ENCODE measurements at regions not wholly inside any gene's neighbourhood (a gene's known extent, or its start where the extent isn't known, plus 50 kb on each side); places are given as distances from the start of the nearest gene placed in this dataset.

DNA sequence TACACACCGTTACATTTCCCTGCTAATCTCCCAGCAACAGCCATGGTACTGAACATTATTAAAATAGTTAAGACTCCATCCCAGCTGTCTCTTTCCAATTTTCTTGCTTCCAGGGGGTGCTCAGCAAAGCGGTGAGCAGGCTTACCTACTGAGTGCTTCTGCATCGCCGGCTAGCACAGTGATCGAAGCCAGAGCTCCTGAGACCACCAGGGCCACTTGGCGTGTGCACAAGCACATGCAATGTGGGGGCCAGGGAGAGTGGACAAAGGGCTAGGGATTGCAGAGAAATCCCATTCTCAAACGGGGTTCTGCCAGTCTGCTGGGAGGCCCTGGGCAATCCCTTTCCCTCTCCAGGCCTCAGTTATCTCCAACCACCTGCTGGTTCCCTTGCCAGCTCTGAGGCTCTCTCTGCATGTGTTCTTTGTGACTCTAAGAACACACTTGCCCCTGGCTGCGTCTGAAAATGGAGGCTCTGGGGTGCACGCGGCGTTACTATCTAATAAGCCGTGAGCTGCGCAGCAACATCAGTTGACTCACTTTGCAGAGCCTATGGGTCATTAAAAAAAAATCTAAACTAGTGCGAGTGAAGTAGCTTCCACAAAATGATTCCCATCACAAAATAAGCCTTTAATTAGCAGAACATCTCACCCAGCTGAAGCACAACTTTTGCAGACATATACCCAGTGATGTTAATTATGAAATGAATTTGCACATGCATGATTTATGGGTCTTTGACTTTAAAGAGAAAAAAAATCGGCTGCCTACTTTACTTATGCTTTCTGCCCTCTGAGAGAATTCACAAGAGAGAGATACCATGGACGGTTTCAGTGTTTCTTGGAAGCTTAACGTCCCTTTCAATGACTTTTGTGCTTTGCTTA, 271.5 kb downstream of the TLE3 start:
- no peak for DNase-seq

DNA sequence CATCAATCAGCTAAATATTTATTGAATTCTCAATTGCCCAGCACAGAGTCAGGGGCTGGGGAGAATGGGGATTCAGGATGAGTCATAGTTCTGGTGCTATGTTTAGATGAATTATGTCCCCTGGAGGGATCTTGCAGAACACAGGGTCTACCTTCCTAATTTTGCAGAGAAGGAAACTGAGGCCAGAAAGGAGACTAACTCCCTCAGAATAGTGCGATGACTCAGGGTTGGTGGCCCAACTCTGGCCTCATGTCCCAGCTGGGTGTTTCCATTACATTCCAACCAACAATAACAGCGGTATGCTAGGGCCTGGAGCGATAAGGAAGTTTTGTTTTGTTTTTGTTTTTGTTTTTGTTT, 270.9 kb downstream of the TLE3 start:
- no peak for DNase-seq

DNA sequence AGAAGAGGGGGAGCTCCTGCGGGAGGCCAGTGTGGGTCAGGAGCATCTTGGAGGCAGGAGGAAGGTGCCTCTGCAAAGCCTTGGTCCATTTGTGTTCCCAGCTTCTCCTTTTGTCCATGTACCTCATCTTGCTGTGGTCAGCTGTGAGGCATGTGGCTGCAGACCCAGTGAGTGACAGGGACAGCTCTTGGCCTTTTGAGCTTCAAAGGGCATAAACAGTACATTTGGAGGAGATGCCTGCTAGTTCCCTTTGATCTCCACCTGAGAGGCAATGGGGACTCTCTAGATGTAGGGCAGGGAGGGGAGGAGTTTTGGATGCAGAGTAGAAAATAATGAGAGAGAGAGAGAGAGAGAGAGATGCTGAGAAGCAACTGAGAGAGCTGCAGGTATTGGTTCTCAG, 270.0 kb downstream of the TLE3 start:
- DNase-seq = no peak

DNA sequence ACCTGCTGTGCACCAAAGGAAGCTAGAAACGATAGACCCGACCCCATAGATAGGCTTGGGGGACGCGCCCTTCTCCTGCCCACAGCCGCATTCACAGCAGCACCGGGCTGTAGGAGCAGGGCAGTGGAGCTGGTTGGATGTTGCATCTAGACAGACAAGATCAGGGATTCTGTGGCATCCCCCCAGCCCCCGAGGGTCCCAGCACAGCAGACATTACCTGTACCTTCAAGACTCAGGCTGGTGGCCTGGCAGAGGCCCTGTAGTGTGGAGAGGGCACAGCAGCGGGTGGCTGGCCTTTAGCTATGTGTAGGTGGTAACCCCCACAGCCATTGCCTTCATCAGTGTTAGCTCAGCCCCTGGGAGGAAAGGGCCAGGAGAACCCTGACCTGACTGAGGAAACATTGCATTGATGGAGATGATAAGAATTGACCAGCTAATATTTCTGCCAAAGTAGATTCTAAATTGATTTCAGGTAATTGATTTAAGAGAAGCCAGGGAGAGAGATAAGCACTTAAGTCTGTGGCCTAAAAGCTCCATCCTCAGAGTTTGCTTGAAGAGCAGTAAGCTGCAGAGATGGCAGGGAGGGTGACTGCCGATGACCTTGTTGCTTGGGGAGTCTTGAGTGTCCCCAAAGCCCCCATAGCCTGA, 269.4 kb downstream of the TLE3 start:
- DNase-seq = no peak

DNA sequence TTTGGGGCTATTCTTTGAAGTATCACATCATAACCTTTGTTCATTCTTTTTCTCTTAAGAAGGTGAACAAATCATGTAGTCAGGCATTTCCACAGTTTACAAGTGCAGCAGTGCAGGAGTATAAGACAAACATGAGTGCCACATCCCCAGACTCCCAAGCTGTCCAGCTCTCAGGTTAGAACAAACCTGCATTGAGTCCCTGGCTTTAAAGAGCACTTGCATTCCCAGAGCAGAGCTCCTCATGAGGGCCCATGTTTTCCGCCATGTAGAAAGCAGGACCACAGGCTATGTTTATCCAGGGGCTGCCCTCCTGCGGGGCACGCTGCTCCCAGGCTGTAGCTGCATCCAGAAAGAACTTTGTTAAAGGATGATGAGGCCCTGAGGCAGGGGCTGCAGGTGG, 267.7 kb downstream of the TLE3 start:
- no peak for DNase-seq

DNA sequence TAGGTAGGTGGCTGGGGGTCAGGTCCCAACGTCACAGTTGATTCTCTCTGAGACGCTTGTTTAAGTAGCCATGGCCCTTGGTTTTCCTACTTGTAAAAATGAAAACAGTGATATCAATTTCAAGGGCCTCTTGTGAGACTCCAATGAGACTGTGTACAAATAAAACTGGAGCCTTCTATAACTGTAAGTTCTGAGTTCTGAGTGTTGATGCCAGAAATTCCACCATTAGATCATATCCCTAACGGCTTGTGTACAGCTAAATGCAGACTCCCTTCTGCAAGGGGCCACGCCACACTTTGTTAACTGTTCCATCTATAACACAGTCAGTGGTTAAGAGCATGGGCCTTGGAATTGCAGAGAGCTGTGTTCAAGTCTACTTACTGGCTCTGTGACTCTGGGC, 267.3 kb downstream of the TLE3 start:
- DNase-seq = no peak

DNA sequence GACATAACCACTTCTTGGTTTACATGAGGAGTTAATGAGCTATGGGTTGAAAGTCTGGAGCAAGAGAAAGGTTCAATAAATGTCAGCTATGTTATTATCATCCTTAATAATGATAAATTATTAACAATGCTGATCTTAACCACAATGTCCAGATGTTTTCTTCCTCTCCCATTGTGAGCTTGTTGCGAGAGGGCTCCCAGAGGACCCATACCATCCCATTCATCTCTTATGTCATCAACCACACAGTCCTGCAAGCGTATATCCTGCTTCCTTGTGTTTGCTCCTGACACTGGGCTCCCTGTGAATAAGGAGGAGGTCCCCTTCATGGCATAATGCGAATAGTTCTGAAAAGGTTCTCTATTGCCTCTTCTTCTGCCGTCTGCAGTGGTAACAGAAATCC, 266.8 kb downstream of the TLE3 start:
- no peak for DNase-seq

DNA sequence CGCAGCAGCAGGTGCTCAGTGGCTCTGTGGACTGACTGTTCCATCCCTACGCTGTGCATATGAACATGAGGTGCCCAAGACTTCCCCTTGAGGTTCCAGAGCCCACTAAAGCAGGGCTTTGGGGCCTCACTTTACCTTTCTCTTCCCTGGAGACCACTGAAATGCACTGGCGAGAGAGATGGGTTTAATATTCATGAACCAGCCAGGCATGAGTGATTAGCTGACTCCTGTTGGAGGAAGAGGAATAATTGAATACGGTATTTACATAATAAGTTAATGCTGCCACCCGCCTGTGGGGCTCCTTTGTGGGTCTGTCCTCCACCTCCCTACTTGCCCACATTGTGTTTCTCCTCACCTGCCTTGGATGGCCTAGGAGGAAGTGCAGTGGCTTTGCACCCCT, 263.4 kb downstream of the TLE3 start:
- DNase-seq = no peak

DNA sequence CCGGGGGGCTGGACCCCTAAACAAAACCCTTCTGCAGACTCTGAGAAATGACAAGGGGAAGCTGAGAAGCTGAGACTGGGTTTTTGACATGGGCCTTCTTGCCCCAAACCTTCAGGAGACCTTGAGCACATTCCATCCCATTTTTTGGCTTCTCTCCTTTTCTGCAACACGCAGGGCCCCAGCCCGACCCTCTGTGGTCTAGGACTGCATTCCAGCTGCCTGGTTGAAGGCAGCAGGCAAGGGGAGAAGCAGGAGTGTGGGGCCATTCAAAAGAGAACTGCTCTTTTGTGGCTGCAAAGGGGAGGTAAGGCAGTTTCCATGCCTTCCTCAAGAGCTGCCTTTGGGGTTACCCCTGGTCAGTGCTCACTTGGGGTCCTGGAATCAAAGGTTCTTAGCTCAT, 263.0 kb downstream of the TLE3 start:
- DNase-seq = no peak

DNA sequence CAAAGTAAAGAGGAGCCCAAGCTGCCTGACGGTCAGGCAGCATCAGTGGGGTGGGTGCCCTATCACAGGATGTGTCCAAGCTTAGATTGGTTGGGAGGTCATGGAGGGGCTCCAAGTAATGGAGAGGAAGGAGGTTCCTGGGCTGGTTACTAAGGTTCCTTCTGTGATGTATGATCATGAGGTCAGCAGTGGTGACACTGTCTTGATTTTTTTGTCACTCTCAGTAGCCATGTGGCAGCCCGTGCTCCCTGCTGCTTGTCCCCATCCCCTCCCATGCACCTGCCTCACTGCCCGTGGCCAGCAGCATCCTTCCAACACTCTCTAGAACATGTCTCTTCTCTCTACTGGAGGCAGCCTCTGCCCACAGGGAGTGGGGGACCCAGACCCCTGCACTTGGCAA, 261.7 kb downstream of the TLE3 start:
- no peak for DNase-seq

DNA sequence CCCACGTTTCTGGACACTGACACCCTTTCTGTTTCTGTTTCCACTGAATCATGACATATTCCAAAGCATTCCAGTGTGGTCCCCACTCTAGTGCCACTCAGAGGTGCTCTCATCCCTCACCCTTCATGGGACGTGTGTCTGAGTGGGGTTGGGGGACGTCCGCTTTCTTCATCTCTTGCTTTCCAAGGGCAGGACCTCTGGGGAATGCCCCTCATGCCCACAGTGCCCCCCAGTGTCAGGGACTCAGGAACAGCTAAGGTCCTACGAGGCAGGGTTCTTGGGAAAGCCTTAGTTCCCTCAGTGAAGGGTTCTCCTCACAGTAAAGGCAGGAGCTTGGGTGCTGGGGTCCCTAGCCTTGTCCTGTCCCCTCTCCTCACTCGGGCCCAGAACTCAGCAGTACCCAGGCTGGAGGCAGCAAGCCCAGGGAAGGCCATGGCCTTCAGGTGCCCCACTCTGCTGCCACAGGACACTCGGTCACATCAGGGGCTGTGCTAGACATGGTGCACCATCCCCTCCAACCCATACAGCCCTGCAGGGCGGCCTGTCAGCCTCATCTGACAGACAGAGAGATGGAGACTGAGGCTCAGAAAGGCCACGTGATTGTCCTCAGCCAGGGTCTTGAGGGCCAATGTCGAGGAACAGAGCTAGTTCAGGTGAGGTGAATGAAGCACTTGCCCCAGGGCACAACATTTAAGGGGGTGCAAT, 261.0 kb downstream of the TLE3 start:
- no peak for DNase-seq

DNA sequence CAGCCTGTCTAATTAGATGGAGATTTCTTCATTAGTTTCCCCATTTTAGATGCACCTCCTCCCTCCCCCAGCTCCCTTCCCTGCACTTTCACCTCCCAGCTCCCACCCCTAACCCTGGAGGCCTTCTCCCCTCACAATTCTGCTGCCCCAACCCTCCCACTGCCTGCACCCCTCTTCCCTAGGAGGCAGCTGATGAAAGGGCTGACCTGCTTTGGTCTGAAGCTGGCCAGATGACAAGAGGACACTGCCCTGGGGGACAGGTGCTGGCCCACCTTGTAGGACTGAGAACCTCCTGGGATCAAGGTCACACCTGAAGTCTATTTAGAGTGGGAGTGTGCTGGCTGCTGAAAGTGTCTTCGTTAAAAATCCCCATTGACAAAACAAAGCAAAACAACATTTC, 259.4 kb downstream of the TLE3 start:
- DNase-seq = no peak

DNA sequence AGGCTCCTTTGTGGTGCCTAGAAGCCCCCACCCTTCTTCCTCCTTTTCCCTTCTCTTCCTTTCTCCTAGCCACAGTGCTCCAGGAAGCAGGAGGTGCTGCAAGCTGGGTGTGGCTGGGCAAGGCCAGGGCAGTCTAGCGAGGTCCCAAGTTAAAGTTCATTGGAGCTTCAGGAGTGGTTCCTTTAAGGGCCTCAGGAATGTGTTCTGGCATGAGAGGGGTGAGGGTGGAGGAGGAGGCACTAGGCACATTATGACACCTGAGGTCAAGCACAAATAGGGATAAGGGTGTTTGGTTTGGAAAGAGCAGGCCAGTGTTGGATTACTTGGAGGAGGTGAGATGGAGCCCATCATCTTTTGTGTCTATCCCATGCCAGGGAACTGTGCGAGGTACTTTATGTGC, 258.7 kb downstream of the TLE3 start:
- DNase-seq = no peak

DNA sequence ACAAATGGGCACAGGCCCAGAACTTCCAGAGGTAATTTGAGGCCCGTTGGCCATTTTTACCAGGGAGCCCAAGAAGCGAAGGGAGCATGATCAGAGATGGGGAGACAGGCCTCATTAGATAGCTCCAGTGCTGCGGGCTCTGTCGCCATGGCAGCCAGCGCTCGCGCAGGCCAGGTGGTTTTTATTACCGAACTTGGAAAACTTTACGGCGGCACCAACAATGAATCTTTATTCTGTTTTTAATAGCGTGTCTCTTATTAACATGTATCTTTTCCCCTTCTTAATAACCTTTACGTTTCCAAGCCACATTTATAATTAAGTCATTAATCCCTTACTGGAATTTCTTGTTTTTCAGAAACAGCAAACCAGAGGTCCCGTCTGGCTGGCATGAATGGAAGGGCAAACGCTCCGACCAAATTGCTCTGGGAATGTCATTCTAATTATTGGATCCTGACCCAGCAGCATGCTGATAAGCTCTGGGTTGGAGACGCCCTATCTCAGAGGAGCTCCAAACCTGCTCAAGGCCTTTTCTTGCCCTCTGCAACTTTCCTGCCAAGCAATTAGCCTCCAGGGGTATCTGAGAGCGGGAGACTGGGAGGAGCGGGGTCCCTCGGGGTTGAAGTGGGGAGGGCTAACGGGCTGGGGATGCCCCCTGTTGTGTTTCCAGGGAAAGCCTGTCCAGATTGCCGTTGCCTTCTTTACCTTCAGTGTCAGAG, 256.4 kb downstream of the TLE3 start:
- DNase-seq = no peak

DNA sequence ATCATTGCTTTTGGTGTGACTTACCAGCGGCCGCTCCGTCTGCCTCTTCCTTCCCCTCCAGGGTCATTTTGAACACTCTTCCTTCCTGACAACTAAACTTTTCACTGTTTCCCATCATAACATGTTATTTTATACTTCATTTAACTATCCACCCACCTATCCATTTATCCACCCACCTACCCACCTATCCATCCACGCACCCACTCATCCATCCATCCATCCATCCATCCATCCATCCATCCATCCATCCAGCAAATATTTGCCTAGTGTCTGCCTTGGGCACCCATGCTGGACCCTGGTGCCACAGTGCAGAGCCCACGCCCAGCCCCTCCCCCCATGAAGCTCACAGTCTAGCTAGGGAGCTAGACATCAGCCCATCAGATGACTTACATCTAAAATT, 254.9 kb downstream of the TLE3 start:
- no peak for DNase-seq

DNA sequence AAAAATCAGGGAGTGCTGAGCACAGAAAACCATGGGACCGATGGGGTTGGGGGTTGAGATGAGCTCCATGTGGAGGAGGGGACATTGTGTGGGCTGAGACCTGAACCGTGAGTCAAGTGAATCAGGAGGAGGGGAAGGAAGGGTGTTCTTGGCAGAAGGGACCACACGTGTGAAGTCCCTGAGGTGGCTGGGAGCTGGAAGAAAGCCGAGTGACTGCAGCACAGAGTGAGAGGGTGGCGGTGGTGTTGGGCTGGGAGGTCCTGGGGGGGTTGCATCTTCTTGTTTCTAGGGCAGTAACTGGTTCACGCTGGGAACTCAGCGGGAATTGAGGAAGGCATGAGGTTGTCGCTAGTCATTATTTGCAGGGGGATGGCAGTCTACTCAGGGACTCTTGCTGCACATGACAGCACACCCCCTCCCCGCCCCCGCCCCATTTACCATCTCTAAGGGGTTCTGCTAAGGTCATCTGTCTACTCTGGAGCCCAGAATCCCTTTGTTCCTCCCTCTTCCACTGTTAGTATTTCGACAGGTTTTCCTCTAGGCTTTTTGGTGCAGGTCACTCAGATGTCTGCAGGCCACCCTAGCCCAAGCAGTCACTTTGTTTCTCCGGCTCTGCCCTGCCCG, 254.3 kb downstream of the TLE3 start:
- no peak for DNase-seq

DNA sequence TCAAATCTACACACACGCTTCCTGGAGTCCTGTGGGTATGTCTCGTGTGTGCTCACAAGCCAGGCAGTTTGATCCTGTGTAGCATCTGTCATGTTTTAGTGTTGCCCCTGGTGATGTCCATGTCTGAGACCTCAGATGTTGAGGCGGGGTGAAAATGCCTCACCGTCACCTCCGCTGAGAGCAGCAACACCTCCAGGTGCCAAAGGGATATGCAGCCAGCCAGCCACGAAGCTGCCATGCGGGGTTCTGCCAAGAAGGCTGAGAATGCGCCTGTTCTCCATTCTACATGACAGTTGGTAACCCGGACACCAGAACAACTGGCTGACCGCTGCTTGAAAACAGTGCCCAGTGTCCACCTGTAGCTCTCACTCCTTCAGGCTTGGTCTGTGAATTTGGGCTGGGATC, 253.8 kb downstream of the TLE3 start:
- no peak for DNase-seq

DNA sequence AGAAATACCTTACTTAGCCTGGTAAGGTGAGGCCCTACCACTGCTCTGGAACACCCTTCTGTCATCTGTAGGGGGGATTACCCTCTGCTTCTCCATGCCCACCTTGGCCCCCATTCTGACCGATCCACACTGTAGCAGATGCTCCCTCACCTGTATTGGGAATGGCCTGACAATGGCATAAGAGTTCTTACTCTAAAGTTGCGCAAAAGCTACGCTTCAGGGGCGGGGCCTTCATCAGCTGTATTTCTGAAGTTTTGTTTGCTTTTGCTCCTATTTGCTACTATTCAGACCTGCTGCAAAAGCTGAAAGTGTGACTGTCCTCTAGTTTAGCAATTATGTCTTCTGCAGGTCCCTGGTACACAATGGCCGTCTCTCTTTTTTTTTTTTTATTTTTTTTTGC, 252.6 kb downstream of the TLE3 start:
- DNase-seq = no peak

DNA sequence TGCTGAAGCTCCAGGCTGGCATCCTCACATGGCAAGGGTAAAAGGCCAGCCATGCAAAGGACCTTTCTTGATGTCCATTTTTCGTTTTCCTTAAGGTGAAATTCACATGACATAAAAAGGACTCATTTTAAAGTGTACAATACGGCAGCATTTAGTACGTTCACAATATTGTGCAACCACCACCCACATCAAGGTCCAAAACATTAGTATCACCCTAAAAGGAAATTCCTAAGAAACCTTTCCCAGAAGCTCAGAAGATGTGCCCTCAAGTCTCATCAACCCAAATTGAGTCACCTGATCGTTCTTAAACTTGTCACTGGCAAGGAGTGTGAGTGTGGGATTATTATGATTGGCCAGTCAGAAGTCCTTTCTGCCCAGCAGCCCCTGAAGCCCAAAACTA, 250.1 kb downstream of the TLE3 start:
- DNase-seq = no peak

DNA sequence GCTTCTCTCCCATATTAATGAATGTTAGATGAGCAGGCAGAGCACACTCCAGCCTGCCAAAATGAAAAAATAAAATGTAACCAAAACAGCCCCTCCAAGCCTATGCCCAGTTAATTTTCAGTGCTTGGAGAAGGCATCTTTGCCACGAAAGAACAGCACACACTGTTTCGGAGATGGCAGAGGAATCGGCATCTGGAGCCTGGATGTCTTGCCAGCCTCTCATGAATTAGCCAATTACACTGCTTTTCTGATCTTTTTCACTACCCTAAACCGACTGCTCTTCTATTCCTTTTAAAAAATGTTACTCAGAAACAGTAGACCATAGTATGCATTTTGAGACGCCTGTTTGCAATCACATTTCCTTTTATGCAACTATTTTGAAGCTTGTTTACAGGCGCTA, 249.6 kb downstream of the TLE3 start:
- DNase-seq = no peak

DNA sequence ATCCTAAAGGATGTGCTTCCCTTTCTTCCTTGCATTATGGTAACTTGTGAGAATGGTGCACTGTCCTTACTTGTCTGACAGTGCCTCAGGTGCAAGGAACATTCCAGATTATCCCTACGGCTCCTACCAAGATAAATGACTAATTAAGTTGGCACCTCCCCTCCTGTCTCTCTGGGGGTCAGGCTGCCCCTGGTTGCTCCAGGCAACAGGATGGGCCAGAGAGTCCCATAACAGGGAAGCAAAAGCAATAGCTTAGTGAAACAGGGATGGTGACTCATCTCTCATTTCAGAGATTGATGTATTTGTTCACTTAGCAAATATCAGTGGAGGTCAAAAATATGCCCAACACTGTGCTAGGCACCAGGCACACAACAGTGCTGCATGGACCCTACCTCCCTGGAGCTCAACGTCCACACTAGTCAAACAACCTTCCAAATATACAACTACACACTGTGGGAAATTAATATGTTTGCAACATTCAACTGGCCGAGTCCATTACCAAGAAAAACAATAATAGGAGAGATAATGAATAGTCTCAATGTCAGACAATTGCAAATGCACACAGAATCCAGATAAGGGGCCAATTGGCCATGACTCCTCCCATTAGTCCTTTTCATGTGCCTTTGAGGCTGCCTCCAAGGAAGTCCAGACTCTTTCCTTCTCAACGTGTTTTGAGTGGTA, 249.0 kb downstream of the TLE3 start:
- no peak for DNase-seq

DNA sequence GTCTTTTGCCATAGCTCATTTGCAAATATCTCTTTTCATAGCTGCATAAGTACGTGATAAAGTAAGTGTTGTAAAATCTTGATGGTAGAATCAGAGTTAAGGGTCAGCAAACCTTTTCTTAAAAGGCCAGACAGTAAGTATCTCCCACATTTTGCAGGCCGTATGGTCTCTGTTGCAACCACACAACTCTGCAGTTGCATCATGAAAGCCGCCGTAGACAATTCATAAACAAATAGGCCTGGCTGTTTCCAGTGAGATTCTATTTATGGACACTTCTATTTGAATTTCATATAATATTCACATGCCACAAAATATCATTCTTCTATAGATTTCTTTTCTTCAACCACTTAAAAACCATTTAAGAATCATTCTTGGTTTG, 248.5 kb downstream of the TLE3 start:
- no peak for DNase-seq

DNA sequence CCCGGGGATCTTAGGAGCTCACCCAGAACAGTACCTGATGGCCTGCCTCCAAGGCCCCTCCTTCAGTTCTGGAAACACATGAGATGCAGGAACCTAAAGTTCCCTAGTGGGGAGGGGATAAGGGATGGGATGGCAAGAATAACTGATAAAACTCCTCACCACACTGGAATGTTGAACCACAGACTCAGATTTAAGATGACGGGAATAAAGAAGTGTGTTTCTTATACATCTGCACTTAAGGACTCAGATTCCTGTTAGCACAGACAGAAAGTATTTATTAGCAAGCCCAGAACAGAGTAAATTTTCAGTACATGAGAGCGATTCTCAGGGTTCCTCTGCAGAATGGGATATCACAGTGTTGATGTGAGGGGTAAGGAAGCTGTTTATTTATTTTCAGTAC, 245.2 kb downstream of the TLE3 start:
- DNase-seq = no peak

All from CD4-positive, alpha-beta T cell treated with Interleukin-17A for 1 hour (primary cell).